NOMO-1 treated with dmso at 0.1 percent for 144 hours (cell line): ENCODE measurements at regions not wholly inside any gene's neighbourhood (a gene's known extent, or its start where the extent isn't known, plus 50 kb on each side); places are given as distances from the start of the nearest gene placed in this dataset.
"Not testable (repeated sequence)": the region's sequence is repeated elsewhere in the genome, so short reads cannot be mapped to it uniquely, and the experiment has no call there.

Experiments
- DNase-seq: peaks from one replicate; lab custom pipeline; 2025; ENCODE audit not compliant: unreplicated experiment; lab: John Stamatoyannopoulos, UW

GRCh38 chr2:36302911-36303310, 52.7 kb upstream of the CRIM1 start:
- DNase-seq = no peak

- no peak for DNase-seq
Measured at GRCh38 chr2:36301843-36302242, 53.7 kb upstream of the CRIM1 start.

- DNase-seq = no peak
Measured at GRCh38 chr2:36300697-36301096, 54.9 kb upstream of the CRIM1 start.

- DNase-seq = no peak
Measured at GRCh38 chr2:36296798-36297197, 58.8 kb upstream of the CRIM1 start.

- no peak for DNase-seq
Measured at GRCh38 chr2:36294316-36294721, 61.3 kb upstream of the CRIM1 start.

GRCh38 chr2:36290306-36290856, 65.2 kb upstream of the CRIM1 start:
- no peak for DNase-seq

- DNase-seq = no peak
Measured at GRCh38 chr2:36289731-36290130, 65.8 kb upstream of the CRIM1 start.

- DNase-seq = no peak
Measured at GRCh38 chr2:36287363-36288275, 68.0 kb upstream of the CRIM1 start.

GRCh38 chr2:36279506-36279905, 76.1 kb upstream of the CRIM1 start:
- DNase-seq = not testable (repeated sequence)

- no peak for DNase-seq
Measured at GRCh38 chr2:36277881-36278523, 77.6 kb upstream of the CRIM1 start.

GRCh38 chr2:36277146-36277808, 78.3 kb upstream of the CRIM1 start:
- DNase-seq = no peak

- no peak for DNase-seq
Measured at GRCh38 chr2:36271266-36271665, 84.3 kb upstream of the CRIM1 start.

- no peak for DNase-seq
Measured at GRCh38 chr2:36270758-36271157, 84.8 kb upstream of the CRIM1 start.

GRCh38 chr2:36267194-36267593, 88.4 kb upstream of the CRIM1 start:
- no peak for DNase-seq

GRCh38 chr2:36266536-36267121, 88.9 kb upstream of the CRIM1 start:
- DNase-seq = no peak

- no peak for DNase-seq
Measured at GRCh38 chr2:36262581-36262980, 93.0 kb upstream of the CRIM1 start.

- no peak for DNase-seq
Measured at GRCh38 chr2:36255863-36256262, 99.7 kb upstream of the CRIM1 start.

GRCh38 chr2:36253086-36253485, 102.5 kb upstream of the CRIM1 start:
- no peak for DNase-seq

- no peak for DNase-seq
Measured at GRCh38 chr2:36246320-36246990, 109.1 kb upstream of the CRIM1 start.

GRCh38 chr2:36245651-36246050, 109.9 kb upstream of the CRIM1 start:
- DNase-seq = no peak

GRCh38 chr2:36238106-36238505, 117.5 kb upstream of the CRIM1 start:
- DNase-seq = no peak
